ENCODE measurements at regions not wholly inside any gene's neighbourhood (a gene's known extent, or its start where the extent isn't known, plus 50 kb on each side); places are given as distances from the start of the nearest gene placed in this dataset.

- TF ChIP-seq CTCF (conservative IDR thresholded peaks at IDR 0.05 in 1 of 2, IDR thresholded peaks at IDR 0.05 in 1 of 2; ENCODE audit: extremely low read depth in 1 of 2, insufficient read depth in 1 of 2, low read depth in 1 of 2, low read length in 2 of 2) (no peak), EZH2 (IDR thresholded peaks at IDR 0.05; ENCODE audit: borderline replicate concordance, low read length) (no peak)
Observed at GRCh38 chr6:139852488-139853140, 478.2 kb upstream of the CITED2 start.

Measured in mammary epithelial cell (primary cell).